Keratinocyte (primary cell): ENCODE measurements at regions not wholly inside any gene's neighbourhood (a gene's known extent, or its start where the extent isn't known, plus 50 kb on each side); places are given as distances from the start of the nearest gene placed in this dataset.

Source experiments
- DNase-seq: peaks from one replicate; pipeline ENCODE4 v3.0.0-alpha.2; 2011; ENCODE audit warnings: low read depth, missing footprints, low spot score
- FAIRE-seq: peaks from 2 replicates; lab custom pipeline; 2011; peaks lifted over from hg19 to GRCh38; lab: Jason Lieb, UNC
- H2AFZ ChIP-seq: 2 replicates; pipeline ENCODE4 v1.6.0; 2012; ENCODE audit warnings: low read length, control low read depth, inconsistent platforms; ENCODE audit not compliant: control insufficient read depth
- H3K27ac ChIP-seq: 2 replicates; pipeline ENCODE4 v1.5.1; 2011; ENCODE audit warnings: low read length; ENCODE audit not compliant: control insufficient read depth, insufficient read depth
- H3K27me3 ChIP-seq: 3 replicates; pipeline ENCODE4 v1.6.0; 2011; ENCODE audit warnings: low read length; ENCODE audit not compliant: control insufficient read depth, insufficient read depth; ENCODE audit errors: extremely low read depth
- H3K36me3 ChIP-seq, 2 experiments: 2 replicates in 1 of 2; 3 replicates in 1 of 2; pipeline ENCODE4 v1.5.1; 2011; ENCODE audit warnings: low read length in 2 of 2, mild to moderate bottlenecking in 1 of 2; ENCODE audit not compliant: control insufficient read depth in 2 of 2, insufficient read depth in 2 of 2; ENCODE audit errors: extremely low read depth in 1 of 2
- H3K4me1 ChIP-seq: 3 replicates; pipeline ENCODE4 v1.5.1; 2011; ENCODE audit warnings: low read length; ENCODE audit not compliant: control insufficient read depth, insufficient read depth; ENCODE audit errors: extremely low read depth
- H3K4me2 ChIP-seq: 3 replicates; pipeline ENCODE4 v1.6.0; 2011; ENCODE audit warnings: low read depth, low read length; ENCODE audit not compliant: control insufficient read depth, insufficient read depth; ENCODE audit errors: extremely low read depth
- H3K4me3 ChIP-seq, 3 experiments: fragments of 200-600 bp in 1 of 3; sonication (generic) in 1 of 3; 2 replicates in 2 of 3; 3 replicates in 1 of 3; pipeline ENCODE4 v1.5.1; 2011 to 2016; ENCODE audit warnings: low read length in 3 of 3, mild to moderate bottlenecking in 3 of 3, control low read depth in 2 of 3, inconsistent platforms in 1 of 3, low read depth in 1 of 3, mixed read lengths in 1 of 3, mixed run types in 1 of 3, moderate library complexity in 1 of 3; ENCODE audit not compliant: control insufficient read depth in 2 of 3, insufficient read depth in 2 of 3; ENCODE audit errors: extremely low read depth in 1 of 3
- H3K79me2 ChIP-seq: 2 replicates; pipeline ENCODE4 v1.6.0; 2012; ENCODE audit warnings: low read length; ENCODE audit not compliant: control insufficient read depth, insufficient read depth
- H3K9ac ChIP-seq: 3 replicates; pipeline ENCODE4 v1.6.0; 2011; ENCODE audit warnings: low read length; ENCODE audit not compliant: control insufficient read depth, insufficient read depth; ENCODE audit errors: extremely low read depth
- H3K9me1 ChIP-seq: 3 replicates; pipeline ENCODE4 v1.6.0; 2011; ENCODE audit warnings: low read length; ENCODE audit not compliant: control insufficient read depth, insufficient read depth; ENCODE audit errors: extremely low read depth
- H3K9me3 ChIP-seq: 2 replicates; pipeline ENCODE4 v1.5.1; 2012; ENCODE audit warnings: low read depth, low read length; ENCODE audit not compliant: control insufficient read depth
- H4K20me1 ChIP-seq: 3 replicates; pipeline ENCODE4 v1.6.0; 2011; ENCODE audit warnings: low read length; ENCODE audit not compliant: control insufficient read depth, insufficient read depth; ENCODE audit errors: extremely low read depth
- EZH2 ChIP-seq: IDR thresholded peaks from one replicate; pipeline ENCODE4 v1.6.1; 2012; ENCODE audit warnings: inconsistent platforms, mild to moderate bottlenecking, low read length, moderate library complexity
- dilution Hi-C: fragments of 300-500 bp; cut with MboI; formaldehyde crosslinking; loops from one replicate; pipeline ENCODE4 v1.7.0; 2020; ENCODE audit warnings: low sequenced_read_pairs; ENCODE audit not compliant: extremely low pct_ligation_motif_present
- TF ChIP-seq, protein P1 (sequence below), 3 experiments: IDR thresholded peaks in 1 of 3; conservative IDR thresholded peaks in 1 of 3; optimal IDR thresholded peaks in 1 of 3; 2 replicates in 2 of 3; 3 replicates in 1 of 3; pipeline versions ENCODE3 to v1.5.1; 2011; ENCODE audit warnings: low read length in 3 of 3, mild to moderate bottlenecking in 3 of 3, moderate library complexity in 2 of 3, control low read depth in 1 of 3, inconsistent platforms in 1 of 3; ENCODE audit not compliant: insufficient read depth in 2 of 3; ENCODE audit errors: extremely low read depth in 1 of 3

DNA sequence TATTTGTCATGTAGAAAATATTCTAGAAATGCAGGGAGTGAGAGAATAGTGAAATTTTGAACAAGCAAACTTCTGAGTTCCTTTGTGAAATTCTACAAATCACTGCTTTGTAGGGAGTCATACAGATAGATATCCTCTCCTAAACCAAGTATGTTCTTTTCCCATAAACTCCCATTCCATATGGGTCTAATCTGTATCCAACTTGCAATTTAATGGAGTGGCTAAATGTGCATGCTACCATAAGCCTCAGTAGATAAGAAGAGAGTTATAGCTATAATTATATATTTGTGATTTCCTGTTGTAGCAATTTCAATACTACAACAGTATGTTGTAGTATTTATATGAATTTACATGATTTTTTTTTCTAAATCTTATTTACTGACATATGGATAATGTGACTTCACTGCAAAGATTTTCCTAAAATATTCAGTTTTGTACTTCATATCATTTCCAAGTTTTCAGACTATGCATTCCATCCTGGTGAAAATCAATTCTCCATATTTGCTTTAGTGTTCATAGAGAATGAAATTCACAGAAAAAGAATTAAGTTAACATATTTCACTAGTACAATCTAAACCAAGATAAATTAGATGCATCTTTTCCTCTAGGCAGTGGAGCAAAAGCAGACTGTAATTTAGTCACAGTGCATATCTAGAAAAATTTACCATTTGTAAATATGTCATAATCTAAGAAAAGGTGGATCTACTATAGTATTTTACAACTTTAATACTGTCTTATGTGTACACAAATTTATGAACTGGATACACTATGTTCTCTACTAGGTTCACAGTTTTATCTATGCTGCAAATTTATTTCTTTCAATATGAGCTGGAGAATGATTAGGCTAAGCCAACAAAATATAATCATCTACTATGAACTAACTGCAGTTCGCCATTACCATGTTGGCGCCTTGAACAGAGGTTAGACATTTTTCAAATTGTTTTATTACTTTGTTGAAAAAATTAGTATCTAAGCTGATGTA lies 372.9 kb upstream of the NDST3 start:
- Histone ChIP-seq H3K4me2 (no peak overlapping the region), H3K36me3 (no peaks in the 10 kb centered on the region), H3K4me3 (no peak overlapping the region), H3K79me2 (no peaks in the 10 kb centered on the region), H3K9me3 (no peaks in the 10 kb centered on the region), H4K20me1 (no peaks in the 10 kb centered on the region), H3K9me1 (no peaks in the 10 kb centered on the region), H3K27me3 (no peaks in the 10 kb centered on the region), H2AFZ (no peak overlapping the region), H3K27ac (no peak overlapping the region), H3K9ac (no peak overlapping the region), H3K4me1 (no peaks in the 10 kb centered on the region)
- no peak for FAIRE-seq
- TF ChIP-seq, protein P1, sequence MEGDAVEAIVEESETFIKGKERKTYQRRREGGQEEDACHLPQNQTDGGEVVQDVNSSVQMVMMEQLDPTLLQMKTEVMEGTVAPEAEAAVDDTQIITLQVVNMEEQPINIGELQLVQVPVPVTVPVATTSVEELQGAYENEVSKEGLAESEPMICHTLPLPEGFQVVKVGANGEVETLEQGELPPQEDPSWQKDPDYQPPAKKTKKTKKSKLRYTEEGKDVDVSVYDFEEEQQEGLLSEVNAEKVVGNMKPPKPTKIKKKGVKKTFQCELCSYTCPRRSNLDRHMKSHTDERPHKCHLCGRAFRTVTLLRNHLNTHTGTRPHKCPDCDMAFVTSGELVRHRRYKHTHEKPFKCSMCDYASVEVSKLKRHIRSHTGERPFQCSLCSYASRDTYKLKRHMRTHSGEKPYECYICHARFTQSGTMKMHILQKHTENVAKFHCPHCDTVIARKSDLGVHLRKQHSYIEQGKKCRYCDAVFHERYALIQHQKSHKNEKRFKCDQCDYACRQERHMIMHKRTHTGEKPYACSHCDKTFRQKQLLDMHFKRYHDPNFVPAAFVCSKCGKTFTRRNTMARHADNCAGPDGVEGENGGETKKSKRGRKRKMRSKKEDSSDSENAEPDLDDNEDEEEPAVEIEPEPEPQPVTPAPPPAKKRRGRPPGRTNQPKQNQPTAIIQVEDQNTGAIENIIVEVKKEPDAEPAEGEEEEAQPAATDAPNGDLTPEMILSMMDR (optimal IDR thresholded peaks at IDR 0.05 in 1 of 3, IDR thresholded peaks at IDR 0.05 in 1 of 3, conservative IDR thresholded peaks at IDR 0.05 in 1 of 3; ENCODE audit: extremely low read depth in 1 of 3, insufficient read depth in 2 of 3, low read length in 3 of 3) = no peak
- TF ChIP-seq EZH2 = no peak
- DNase-seq = no peak
- dilution Hi-C loops = no loop called here

DNA sequence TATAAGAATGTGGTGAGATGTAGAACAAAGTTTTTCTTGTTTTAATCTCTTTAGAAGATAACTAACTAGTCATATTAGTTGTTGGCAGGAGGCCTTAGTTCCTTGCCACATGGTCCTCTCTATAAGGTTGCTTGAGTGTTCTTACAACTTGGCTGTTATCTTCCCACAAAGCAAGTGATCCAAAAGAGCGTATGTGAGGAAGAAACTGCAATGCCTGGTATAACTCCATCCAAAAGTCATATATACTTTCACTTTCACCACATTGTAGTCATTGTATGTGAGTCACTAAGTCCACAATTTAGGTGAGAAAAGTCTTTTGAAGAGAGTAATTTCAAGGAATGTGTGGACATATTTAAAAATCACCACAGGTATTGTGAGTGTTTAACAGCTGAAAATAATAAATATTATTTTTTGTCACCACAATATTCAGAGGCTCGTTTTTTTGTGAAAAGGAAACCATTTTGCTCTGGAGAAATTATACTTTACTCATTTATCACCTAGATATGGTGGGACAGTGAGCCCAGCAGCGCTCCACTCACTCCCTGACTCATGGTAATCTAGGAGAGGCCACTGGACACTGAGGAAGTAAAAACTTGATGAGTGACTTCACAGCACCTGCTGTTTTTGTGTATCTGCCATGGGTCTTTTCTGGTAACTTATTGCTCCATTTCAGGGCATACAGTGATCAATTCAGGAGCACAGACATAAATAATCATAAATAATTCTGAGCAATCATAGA lies 369.4 kb upstream of the NDST3 start:
- no peaks in the 10 kb centered on the region for H3K9me1 ChIP-seq
- dilution Hi-C loops = no loop called here
- H3K9ac ChIP-seq = no peak overlapping the region
- no peak overlapping the region for H3K4me3 ChIP-seq
- TF ChIP-seq, protein P1 (optimal IDR thresholded peaks at IDR 0.05 in 1 of 3, IDR thresholded peaks at IDR 0.05 in 1 of 3, conservative IDR thresholded peaks at IDR 0.05 in 1 of 3; ENCODE audit: extremely low read depth in 1 of 3, insufficient read depth in 2 of 3, low read length in 3 of 3) = no peak
- no peak for TF ChIP-seq EZH2
- no peak for DNase-seq
- no peak overlapping the region for H3K4me2 ChIP-seq
- no peaks in the 10 kb centered on the region for H3K79me2 ChIP-seq
- H3K36me3 ChIP-seq = no peaks in the 10 kb centered on the region
- no peaks in the 10 kb centered on the region for H4K20me1 ChIP-seq
- H3K4me1 ChIP-seq = no peaks in the 10 kb centered on the region
- no peaks in the 10 kb centered on the region for H3K9me3 ChIP-seq
- H3K27me3 ChIP-seq = no peaks in the 10 kb centered on the region
- H3K27ac ChIP-seq = no peak overlapping the region
- no peak for FAIRE-seq
- H2AFZ ChIP-seq = no peak overlapping the region
